H9 (cell line): ENCODE measurements at regions not wholly inside any gene's neighbourhood (a gene's known extent, or its start where the extent isn't known, plus 50 kb on each side); places are given as distances from the start of the nearest gene placed in this dataset.

Source experiments
- DNase-seq: peaks from one replicate; pipeline ENCODE4 v3.0.0-alpha.2; 2017
- H2AFZ ChIP-seq: one replicate; pipeline ENCODE4 v1.6.1; 2013; ENCODE audit warnings: mild to moderate bottlenecking, low read length, control low read depth, moderate library complexity
- H2AK5ac ChIP-seq: 2 replicates; pipeline ENCODE4 v1.6.1; 2013; ENCODE audit warnings: low read length, control low read depth, mixed read lengths; ENCODE audit not compliant: insufficient read length
- H2BK120ac ChIP-seq: one replicate; pipeline ENCODE4 v1.6.1; 2013; ENCODE audit warnings: low read depth, mild to moderate bottlenecking, low read length, control low read depth, inconsistent platforms; ENCODE audit not compliant: poor library complexity, severe bottlenecking
- H2BK12ac ChIP-seq: 2 replicates; pipeline ENCODE4 v1.6.1; 2013; ENCODE audit warnings: low read length, control low read depth, mixed read lengths, low read depth; ENCODE audit not compliant: insufficient read length
- H2BK15ac ChIP-seq: 2 replicates; pipeline ENCODE4 v1.6.1; 2013; ENCODE audit warnings: low read depth, low read length, control low read depth
- H2BK20ac ChIP-seq: one replicate; pipeline ENCODE4 v1.6.1; 2013; ENCODE audit warnings: low read depth, mild to moderate bottlenecking, low read length, control low read depth, inconsistent platforms; ENCODE audit not compliant: poor library complexity, severe bottlenecking
- H2BK5ac ChIP-seq: 2 replicates; pipeline ENCODE4 v1.6.1; 2013; ENCODE audit warnings: low read length, control low read depth, mixed read lengths; ENCODE audit not compliant: insufficient read length
- H3K14ac ChIP-seq: 2 replicates; pipeline ENCODE4 v1.6.1; 2013; ENCODE audit warnings: low read length, control low read depth; ENCODE audit not compliant: insufficient read depth
- H3K18ac ChIP-seq: 2 replicates; pipeline ENCODE4 v1.6.1; 2013; ENCODE audit warnings: low read depth, mild to moderate bottlenecking, mixed read lengths, low read length, control low read depth; ENCODE audit not compliant: insufficient read length
- H3K23ac ChIP-seq: 2 replicates; pipeline ENCODE4 v1.6.1; 2013; ENCODE audit warnings: low read length, control low read depth, mixed read lengths, low read depth; ENCODE audit not compliant: insufficient read length
- H3K23me2 ChIP-seq: 2 replicates; pipeline ENCODE4 v1.6.1; 2013; ENCODE audit warnings: low read depth, mild to moderate bottlenecking, mixed read lengths, low read length, control low read depth; ENCODE audit not compliant: insufficient read length, poor library complexity, severe bottlenecking
- H3K27ac ChIP-seq: 2 replicates; pipeline ENCODE4 v1.5.1; 2013; ENCODE audit warnings: low read length, control low read depth, mixed read lengths, low read depth; ENCODE audit not compliant: insufficient read length
- H3K27me3 ChIP-seq: 2 replicates; pipeline ENCODE4 v1.6.1; 2013; ENCODE audit warnings: low read length, control low read depth, inconsistent platforms; ENCODE audit not compliant: insufficient read depth
- H3K4ac ChIP-seq: 2 replicates; pipeline ENCODE4 v1.6.1; 2013; ENCODE audit warnings: low read depth, mild to moderate bottlenecking, control low read depth, inconsistent platforms, low read length, moderate library complexity
- H3K4me1 ChIP-seq: 2 replicates; pipeline ENCODE4 v1.6.1; 2013; ENCODE audit warnings: low read length, control low read depth, inconsistent platforms; ENCODE audit not compliant: insufficient read depth
- H3K4me2 ChIP-seq: 2 replicates; pipeline ENCODE4 v1.6.1; 2013; ENCODE audit warnings: low read length, control low read depth, mixed read lengths; ENCODE audit not compliant: insufficient read length, insufficient read depth
- H3K56ac ChIP-seq: 2 replicates; pipeline ENCODE4 v1.6.1; 2013; ENCODE audit warnings: low read depth, mild to moderate bottlenecking, mixed read lengths, low read length, control low read depth; ENCODE audit not compliant: insufficient read length
- H3K79me1 ChIP-seq: 2 replicates; pipeline ENCODE4 v1.6.1; 2013; ENCODE audit warnings: low read depth, mild to moderate bottlenecking, moderate library complexity, low read length, control low read depth, inconsistent platforms; ENCODE audit not compliant: insufficient read depth, poor library complexity, severe bottlenecking
- H3K79me2 ChIP-seq: 2 replicates; pipeline ENCODE4 v1.6.1; 2013; ENCODE audit warnings: low read length, control low read depth, inconsistent platforms; ENCODE audit not compliant: insufficient read depth
- H3K9ac ChIP-seq: 2 replicates; pipeline ENCODE4 v1.6.1; 2013; ENCODE audit warnings: low read length, control low read depth, mixed read lengths; ENCODE audit not compliant: insufficient read length; ENCODE audit errors: extremely low read depth
- H3K9me3 ChIP-seq: one replicate; pipeline ENCODE4 v1.6.1; 2013; ENCODE audit warnings: low read depth, low read length, inconsistent platforms; ENCODE audit not compliant: control insufficient read depth
- H3T11ph ChIP-seq: one replicate; pipeline ENCODE4 v1.6.1; 2013; ENCODE audit warnings: mild to moderate bottlenecking, low read length, control low read depth, inconsistent platforms
- H4K20me1 ChIP-seq: one replicate; pipeline ENCODE4 v1.6.1; 2013; ENCODE audit not compliant: control insufficient read depth, insufficient read length, insufficient read depth
- H4K5ac ChIP-seq: 2 replicates; pipeline ENCODE4 v1.6.1; 2013; ENCODE audit warnings: low read depth, mild to moderate bottlenecking, mixed read lengths, low read length, control low read depth; ENCODE audit not compliant: insufficient read length
- H4K8ac ChIP-seq: replicated peaks from 2 replicates; pipeline ENCODE4 v1.6.1; 2013; ENCODE audit warnings: low read length, control low read depth, mixed read lengths, low read depth; ENCODE audit not compliant: insufficient read length
- H4K91ac ChIP-seq: 2 replicates; pipeline ENCODE4 v1.6.1; 2013; ENCODE audit warnings: low read depth, mild to moderate bottlenecking, moderate library complexity, mixed read lengths, low read length, control low read depth; ENCODE audit not compliant: insufficient read length
- H3K27ac Mint-ChIP-seq, 3 experiments: 2 replicates in 2 of 3; 3 replicates in 1 of 3; pipeline ENCODE4 v1.8.0; 2020 to 2021; ENCODE audit warnings: mixed read lengths in 3 of 3, mild to moderate bottlenecking in 1 of 3, moderate library complexity in 1 of 3
- H3K27me3 Mint-ChIP-seq: 2 replicates; pipeline ENCODE4 v1.8.0; 2021; ENCODE audit warnings: low read depth, mild to moderate bottlenecking, moderate library complexity, mixed read lengths
- H3K36me3 Mint-ChIP-seq, 3 experiments: 2 replicates in 2 of 3; 3 replicates in 1 of 3; pipeline ENCODE4 v1.8.0; 2020 to 2021; ENCODE audit warnings: low read depth in 3 of 3, mixed read lengths in 3 of 3; ENCODE audit not compliant: insufficient read depth in 1 of 3
- H3K4me1 Mint-ChIP-seq, 2 experiments: 2 replicates each; pipeline ENCODE4 v1.8.0; 2020; ENCODE audit warnings: mixed read lengths in 2 of 2
- H3K4me3 Mint-ChIP-seq, 2 experiments: 2 replicates in 1 of 2; 3 replicates in 1 of 2; pipeline ENCODE4 v1.8.0; 2020 to 2021; ENCODE audit warnings: mild to moderate bottlenecking in 2 of 2, mixed read lengths in 2 of 2, moderate library complexity in 1 of 2
- H3K9me3 Mint-ChIP-seq, 2 experiments: 2 replicates in 1 of 2; 3 replicates in 1 of 2; pipeline ENCODE4 v1.8.0; 2020; ENCODE audit warnings: mild to moderate bottlenecking in 2 of 2, mixed read lengths in 2 of 2, moderate library complexity in 1 of 2
- CTCF ChIP-seq: fragments of 200-600 bp; sonication (generic); conservative IDR thresholded peaks from 3 replicates; pipeline ENCODE4 v1.8.0; 2021; ENCODE audit warnings: antibody characterized with exemption, mild to moderate bottlenecking
- WGBS: extraction: QIAGEN DNeasy Blood & Tissue Kit; methylation state at CpG from one replicate; pipeline ENCODE4 v1.1.7; 2013; ENCODE audit warnings: missing lambda C conversion rate, low lambda C conversion rate, mixed read lengths; ENCODE audit not compliant: insufficient read length; ENCODE audit errors: extremely low coverage; 5-methylcytosine and 5-hydroxymethylcytosine counted together

- Histone ChIP-seq H3K23me2 (no peaks in the 10 kb centered on the region), H4K8ac (no peak overlapping the region), H4K5ac (no peak overlapping the region), H2BK120ac (no peak overlapping the region), H3K23ac (no peak overlapping the region), H3K27ac (no peak overlapping the region), H3K9ac (no peak overlapping the region), H2BK5ac (no peak overlapping the region), H3K14ac (no peak overlapping the region), H2AK5ac (no peak overlapping the region), H2BK20ac (no peak overlapping the region), H3K27me3 (no peaks in the 10 kb centered on the region), H3K9me3 (no peaks in the 10 kb centered on the region), H3K4ac (no peak overlapping the region), H2BK15ac (no peak overlapping the region), H3K79me2 (no peaks in the 10 kb centered on the region), H3K18ac (no peak overlapping the region), H3K56ac (no peak overlapping the region), H4K91ac (no peak overlapping the region), H3K4me2 (no peak overlapping the region), H3T11ph (no peak overlapping the region), H2AFZ (no peak overlapping the region), H4K20me1 (no peaks in the 10 kb centered on the region), H3K4me1 (no peaks in the 10 kb centered on the region), H3K79me1 (no peaks in the 10 kb centered on the region), H2BK12ac (no peak overlapping the region)
- no CpG with 5 or more reads among the region's 1 CpG for WGBS
- no peaks in the 10 kb centered on the region for H3K36me3 Mint-ChIP-seq
- H3K27me3 Mint-ChIP-seq: no peaks in the 10 kb centered on the region; the same call in 1 of the 2 replicates
- DNase-seq: no peak
- H3K4me1 Mint-ChIP-seq: peaks cover 9 to 12% of the 10 kb centered on the region in 2 experiments
- H3K4me3 Mint-ChIP-seq: no peak overlapping the region
- no peak overlapping the region for H3K27ac Mint-ChIP-seq
- H3K9me3 Mint-ChIP-seq: no peaks in the 10 kb centered on the region; a peak in 1 of 5 replicates
- TF ChIP-seq CTCF: no peak; the same call in 1 of the 3 replicates
Measured at GRCh38 chrX:115378471-115378870, 89.0 kb downstream of the LUZP4 start.
